ENCODE measurements at regions not wholly inside any gene's neighbourhood (a gene's known extent, or its start where the extent isn't known, plus 50 kb on each side); places are given as distances from the start of the nearest gene placed in this dataset.

GRCh38 chr13:86403181-86403580 is 604.0 kb upstream of the SLITRK6 start:
- Histone ChIP-seq H3K27ac (ENCODE audit: control insufficient read depth, insufficient read depth, low read length) (no peak overlapping the region), H3K4me2 (ENCODE audit: control insufficient read depth, extremely low read depth, insufficient read depth, low read depth, low read length) (no peak overlapping the region), H4K20me1 (ENCODE audit: control insufficient read depth, extremely low read depth, insufficient read depth, low read length) (no peaks in the 10 kb centered on the region), H3K9me1 (ENCODE audit: control insufficient read depth, extremely low read depth, insufficient read depth, low read length) (no peaks in the 10 kb centered on the region), H3K27me3 (ENCODE audit: control insufficient read depth, extremely low read depth, insufficient read depth, low read length) (no peaks in the 10 kb centered on the region), H3K4me3 (ENCODE audit: control insufficient read depth in 2 of 3, extremely low read depth in 1 of 3, insufficient read depth in 2 of 3, low read depth in 1 of 3, low read length in 3 of 3) (no peak overlapping the region), H3K9ac (ENCODE audit: control insufficient read depth, extremely low read depth, insufficient read depth, low read length) (no peak overlapping the region), H3K36me3 (ENCODE audit: control insufficient read depth in 2 of 2, extremely low read depth in 1 of 2, insufficient read depth in 2 of 2, low read length in 2 of 2) (no peaks in the 10 kb centered on the region), H3K79me2 (ENCODE audit: control insufficient read depth, insufficient read depth, low read length) (no peaks in the 10 kb centered on the region), H2AFZ (ENCODE audit: control insufficient read depth, low read length) (no peak overlapping the region), H3K9me3 (ENCODE audit: control insufficient read depth, low read depth, low read length) (no peaks in the 10 kb centered on the region), H3K4me1 (ENCODE audit: control insufficient read depth, extremely low read depth, insufficient read depth, low read length) (no peaks in the 10 kb centered on the region)
- dilution Hi-C loops (cut with MboI; ENCODE audit: extremely low pct_ligation_motif_present, low sequenced_read_pairs) = no loop called here
- no peak for FAIRE-seq
- TF ChIP-seq CTCF (optimal IDR thresholded peaks at IDR 0.05 in 1 of 3, IDR thresholded peaks at IDR 0.05 in 1 of 3, conservative IDR thresholded peaks at IDR 0.05 in 1 of 3; ENCODE audit: extremely low read depth in 1 of 3, insufficient read depth in 2 of 3, low read length in 3 of 3) (no peak), EZH2 (IDR thresholded peaks at IDR 0.05; ENCODE audit: low read length) (no peak)
- DNase-seq (ENCODE audit: low read depth, low spot score) = no peak

GRCh38 chr13:86409466-86410241 is 610.4 kb upstream of the SLITRK6 start:
- Histone ChIP-seq H3K36me3 (ENCODE audit: control insufficient read depth in 2 of 2, extremely low read depth in 1 of 2, insufficient read depth in 2 of 2, low read length in 2 of 2) (no peaks in the 10 kb centered on the region), H4K20me1 (ENCODE audit: control insufficient read depth, extremely low read depth, insufficient read depth, low read length) (no peaks in the 10 kb centered on the region), H3K79me2 (ENCODE audit: control insufficient read depth, insufficient read depth, low read length) (no peaks in the 10 kb centered on the region), H3K9me1 (ENCODE audit: control insufficient read depth, extremely low read depth, insufficient read depth, low read length) (no peaks in the 10 kb centered on the region), H3K9ac (ENCODE audit: control insufficient read depth, extremely low read depth, insufficient read depth, low read length) (no peak overlapping the region), H3K27me3 (ENCODE audit: control insufficient read depth, extremely low read depth, insufficient read depth, low read length) (no peaks in the 10 kb centered on the region), H3K4me1 (ENCODE audit: control insufficient read depth, extremely low read depth, insufficient read depth, low read length) (no peaks in the 10 kb centered on the region), H3K4me3 (ENCODE audit: control insufficient read depth in 2 of 3, extremely low read depth in 1 of 3, insufficient read depth in 2 of 3, low read depth in 1 of 3, low read length in 3 of 3) (no peak overlapping the region), H3K9me3 (ENCODE audit: control insufficient read depth, low read depth, low read length) (peaks cover 7% of the 10 kb centered on the region), H3K27ac (ENCODE audit: control insufficient read depth, insufficient read depth, low read length) (no peak overlapping the region), H2AFZ (ENCODE audit: control insufficient read depth, low read length) (no peak overlapping the region), H3K4me2 (ENCODE audit: control insufficient read depth, extremely low read depth, insufficient read depth, low read depth, low read length) (no peak overlapping the region)
- DNase-seq (ENCODE audit: low read depth, low spot score) (no peak), FAIRE-seq (no peak)
- dilution Hi-C loops (cut with MboI; ENCODE audit: extremely low pct_ligation_motif_present, low sequenced_read_pairs) = no loop called here
- TF ChIP-seq CTCF (optimal IDR thresholded peaks at IDR 0.05 in 1 of 3, IDR thresholded peaks at IDR 0.05 in 1 of 3, conservative IDR thresholded peaks at IDR 0.05 in 1 of 3; ENCODE audit: extremely low read depth in 1 of 3, insufficient read depth in 2 of 3, low read length in 3 of 3) (no peak), EZH2 (IDR thresholded peaks at IDR 0.05; ENCODE audit: low read length) (no peak)
